ENCODE measurements at regions not wholly inside any gene's neighbourhood (a gene's known extent, or its start where the extent isn't known, plus 50 kb on each side); places are given as distances from the start of the nearest gene placed in this dataset.

GRCh38 chr2:193336781-193337180, 1142.0 kb upstream of the TMEFF2 start:
- no peak for TF ChIP-seq CTCF (IDR thresholded peaks at IDR 0.05)
- Mint-ChIP-seq H3K36me3 (ENCODE audit: unreplicated experiment) (no peaks in the 10 kb centered on the region), H3K27me3 (ENCODE audit: unreplicated experiment) (no peaks in the 10 kb centered on the region), H3K4me1 (ENCODE audit: unreplicated experiment) (peaks cover 14% of the 10 kb centered on the region), H3K27ac (ENCODE audit: unreplicated experiment) (no peak overlapping the region), H3K4me3 (ENCODE audit: unreplicated experiment) (no peak overlapping the region), H3K9me3 (ENCODE audit: unreplicated experiment) (peaks cover 6% of the 10 kb centered on the region)
- no peak for DNase-seq (ENCODE audit: extremely low spot score, unreplicated experiment)

GRCh38 chr2:193334401-193334800, 1139.7 kb upstream of the TMEFF2 start:
- peaks cover 6% of the 10 kb centered on the region for H3K9me3 Mint-ChIP-seq (ENCODE audit: unreplicated experiment)
- no peak for TF ChIP-seq CTCF (IDR thresholded peaks at IDR 0.05)
- H3K27ac Mint-ChIP-seq (ENCODE audit: unreplicated experiment): no peak overlapping the region
- peaks cover 22% of the 10 kb centered on the region for H3K4me1 Mint-ChIP-seq (ENCODE audit: unreplicated experiment)
- H3K27me3 Mint-ChIP-seq (ENCODE audit: unreplicated experiment): no peaks in the 10 kb centered on the region
- no peak for DNase-seq (ENCODE audit: extremely low spot score, unreplicated experiment)
- no peaks in the 10 kb centered on the region for H3K36me3 Mint-ChIP-seq (ENCODE audit: unreplicated experiment)
- no peak overlapping the region for H3K4me3 Mint-ChIP-seq (ENCODE audit: unreplicated experiment)

- H3K27ac Mint-ChIP-seq (ENCODE audit: unreplicated experiment): no peak overlapping the region
- TF ChIP-seq CTCF (IDR thresholded peaks at IDR 0.05): no peak
- H3K4me3 Mint-ChIP-seq (ENCODE audit: unreplicated experiment): no peak overlapping the region
- H3K4me1 Mint-ChIP-seq (ENCODE audit: unreplicated experiment): peaks cover 22% of the 10 kb centered on the region
- DNase-seq (ENCODE audit: extremely low spot score, unreplicated experiment): no peak
- H3K36me3 Mint-ChIP-seq (ENCODE audit: unreplicated experiment): no peaks in the 10 kb centered on the region
- peaks cover 6% of the 10 kb centered on the region for H3K9me3 Mint-ChIP-seq (ENCODE audit: unreplicated experiment)
- no peaks in the 10 kb centered on the region for H3K27me3 Mint-ChIP-seq (ENCODE audit: unreplicated experiment)
Observed at GRCh38 chr2:193333539-193333938, 1138.8 kb upstream of the TMEFF2 start.

GRCh38 chr2:193332941-193333340, 1138.2 kb upstream of the TMEFF2 start:
- Mint-ChIP-seq H3K4me1 (ENCODE audit: unreplicated experiment) (peaks cover 22% of the 10 kb centered on the region), H3K9me3 (ENCODE audit: unreplicated experiment) (peaks cover 6% of the 10 kb centered on the region), H3K36me3 (ENCODE audit: unreplicated experiment) (no peaks in the 10 kb centered on the region), H3K27me3 (ENCODE audit: unreplicated experiment) (no peaks in the 10 kb centered on the region), H3K27ac (ENCODE audit: unreplicated experiment) (peak overlapping the region; percentile 29), H3K4me3 (ENCODE audit: unreplicated experiment) (no peak overlapping the region)
- DNase-seq (ENCODE audit: extremely low spot score, unreplicated experiment): no peak
- no peak for TF ChIP-seq CTCF (IDR thresholded peaks at IDR 0.05)

GRCh38 chr2:193331676-193332075, 1136.9 kb upstream of the TMEFF2 start:
- Mint-ChIP-seq H3K27me3 (ENCODE audit: unreplicated experiment) (no peaks in the 10 kb centered on the region), H3K4me3 (ENCODE audit: unreplicated experiment) (no peak overlapping the region), H3K36me3 (ENCODE audit: unreplicated experiment) (no peaks in the 10 kb centered on the region), H3K9me3 (ENCODE audit: unreplicated experiment) (peaks cover 6% of the 10 kb centered on the region), H3K4me1 (ENCODE audit: unreplicated experiment) (peaks cover 22% of the 10 kb centered on the region), H3K27ac (ENCODE audit: unreplicated experiment) (peak overlapping the region; percentile 1)
- TF ChIP-seq CTCF (IDR thresholded peaks at IDR 0.05): no peak
- DNase-seq (ENCODE audit: extremely low spot score, unreplicated experiment): no peak

All from osteocyte (in vitro differentiated cells).